NCI-H2196 treated with DMSO at 0.1 percent for 48 hours (cell line): ENCODE measurements at regions not wholly inside any gene's neighbourhood (a gene's known extent, or its start where the extent isn't known, plus 50 kb on each side); places are given as distances from the start of the nearest gene placed in this dataset.
"Not testable (repeated sequence)": the region's sequence is repeated elsewhere in the genome, so short reads cannot be mapped to it uniquely, and the experiment has no call there.

ENCODE experiments used
- DNase-seq: peaks from one replicate; lab custom pipeline; 2025; ENCODE audit not compliant: unreplicated experiment; lab: John Stamatoyannopoulos, UW

DNA sequence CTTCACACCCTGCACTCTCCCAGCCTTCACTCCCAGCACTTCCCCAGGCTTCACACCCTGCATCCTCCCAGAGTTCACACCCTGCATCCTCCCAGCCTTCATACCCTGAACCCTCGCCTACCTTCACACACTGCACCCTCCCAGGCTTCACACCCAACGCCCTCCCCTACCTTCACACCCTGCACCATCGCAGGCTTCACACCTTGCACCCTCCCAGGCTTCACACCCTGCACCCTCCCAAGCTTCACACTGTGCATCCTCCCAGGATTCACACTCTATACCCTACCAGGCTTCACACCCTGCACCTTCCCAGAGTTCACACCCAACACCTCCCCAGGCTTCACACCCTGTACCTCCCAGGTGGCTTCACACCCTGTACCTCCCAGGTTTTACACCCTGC is 448.7 kb upstream of the MYT1L start:
- DNase-seq: no peak

DNA sequence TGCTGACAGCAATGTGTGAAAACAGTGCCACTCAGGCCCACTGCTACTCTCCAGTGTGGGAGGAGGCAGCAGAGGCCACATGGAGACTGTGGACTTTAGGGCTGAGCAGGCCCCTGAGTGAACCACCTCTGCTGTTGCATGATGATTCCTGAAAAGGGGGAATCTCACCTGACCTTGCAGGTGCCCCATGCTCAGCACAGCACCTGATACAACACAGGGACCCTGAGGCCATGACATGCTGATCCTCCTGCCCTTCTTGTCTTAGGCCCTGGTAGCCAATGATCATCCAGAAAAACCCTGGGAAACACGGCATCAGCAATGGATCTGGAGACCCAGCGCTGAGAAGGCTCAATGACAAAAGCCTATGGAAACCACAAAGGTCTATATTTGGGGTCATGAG is 446.8 kb upstream of the MYT1L start:
- no peak for DNase-seq

- no peak for DNase-seq
These were observed 446.1 kb upstream of the MYT1L start for GRCh38 chr2:2777213-2777612.

DNA sequence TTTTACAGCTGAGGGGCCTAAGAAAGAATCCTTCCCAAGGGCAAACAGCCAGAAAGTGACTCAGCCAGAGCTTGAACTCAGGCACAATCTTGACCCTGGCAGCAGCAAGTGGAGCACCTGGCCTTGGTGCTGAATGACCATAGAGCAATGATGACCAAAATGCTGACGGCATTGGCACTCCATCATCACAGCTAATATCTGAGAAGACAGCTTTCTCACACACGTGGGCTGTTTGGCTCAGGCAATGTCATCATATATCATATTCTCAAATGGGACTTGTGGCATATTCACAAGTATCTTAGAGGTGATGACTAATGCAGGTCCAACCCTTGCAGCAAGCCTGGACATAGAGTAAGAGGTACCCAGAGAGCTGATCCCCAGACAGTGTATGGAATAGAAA is 443.9 kb upstream of the MYT1L start:
- DNase-seq: no peak

GRCh38 chr2:2773692-2774091 is 442.6 kb upstream of the MYT1L start:
- no peak for DNase-seq

DNA sequence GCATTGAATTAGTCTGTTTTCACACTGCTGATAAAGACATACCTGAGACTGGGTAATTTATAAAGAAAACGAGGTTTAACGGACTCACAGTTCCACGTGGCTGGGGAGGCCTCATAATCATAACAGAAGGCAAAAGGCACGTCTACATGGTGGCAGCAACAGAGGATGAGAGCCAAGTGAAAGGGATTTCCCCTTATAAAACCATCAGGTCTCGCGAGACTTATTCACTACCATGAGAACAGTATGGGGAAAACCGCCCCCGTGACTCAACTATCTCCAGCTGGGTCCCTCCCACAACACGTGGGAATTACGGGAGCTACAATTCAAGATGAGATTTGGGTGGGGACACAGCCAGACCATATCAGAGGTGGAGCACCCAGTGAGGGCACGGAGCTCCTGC is 442.0 kb upstream of the MYT1L start:
- not testable (repeated sequence) for DNase-seq

DNA sequence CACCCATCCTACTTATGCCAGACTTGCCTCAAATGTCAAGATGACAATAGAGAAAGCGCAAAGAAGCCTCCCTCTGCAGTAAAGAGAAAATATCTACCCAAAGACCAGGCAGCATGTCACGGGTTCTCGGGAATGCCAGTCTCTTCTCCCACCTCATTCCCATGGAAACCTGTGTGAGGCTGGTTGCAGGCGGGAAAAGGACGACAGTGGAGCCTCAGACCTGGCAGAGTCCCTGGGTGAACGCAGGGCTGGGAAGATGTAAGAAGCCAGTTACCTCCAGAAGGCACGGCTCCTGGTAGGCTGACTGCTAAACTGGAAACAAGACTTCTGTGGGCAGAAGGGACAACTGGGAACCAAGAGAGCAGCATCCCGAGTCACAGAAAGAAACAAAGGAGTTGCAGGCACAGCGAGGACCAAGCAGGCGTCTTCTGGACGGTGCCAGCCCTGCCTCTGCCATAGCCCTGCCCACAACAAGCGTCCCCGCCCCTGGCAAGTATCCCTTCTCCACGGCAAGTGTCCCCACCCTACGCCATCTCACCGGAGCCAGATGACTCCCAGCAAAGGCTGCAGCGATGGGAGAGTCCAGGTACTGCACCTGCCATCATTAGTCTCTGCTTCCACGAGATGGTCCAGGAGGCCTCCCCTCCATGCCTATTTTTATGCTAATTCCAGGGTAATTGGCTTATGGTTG is 440.8 kb upstream of the MYT1L start:
- DNase-seq: no peak

DNA sequence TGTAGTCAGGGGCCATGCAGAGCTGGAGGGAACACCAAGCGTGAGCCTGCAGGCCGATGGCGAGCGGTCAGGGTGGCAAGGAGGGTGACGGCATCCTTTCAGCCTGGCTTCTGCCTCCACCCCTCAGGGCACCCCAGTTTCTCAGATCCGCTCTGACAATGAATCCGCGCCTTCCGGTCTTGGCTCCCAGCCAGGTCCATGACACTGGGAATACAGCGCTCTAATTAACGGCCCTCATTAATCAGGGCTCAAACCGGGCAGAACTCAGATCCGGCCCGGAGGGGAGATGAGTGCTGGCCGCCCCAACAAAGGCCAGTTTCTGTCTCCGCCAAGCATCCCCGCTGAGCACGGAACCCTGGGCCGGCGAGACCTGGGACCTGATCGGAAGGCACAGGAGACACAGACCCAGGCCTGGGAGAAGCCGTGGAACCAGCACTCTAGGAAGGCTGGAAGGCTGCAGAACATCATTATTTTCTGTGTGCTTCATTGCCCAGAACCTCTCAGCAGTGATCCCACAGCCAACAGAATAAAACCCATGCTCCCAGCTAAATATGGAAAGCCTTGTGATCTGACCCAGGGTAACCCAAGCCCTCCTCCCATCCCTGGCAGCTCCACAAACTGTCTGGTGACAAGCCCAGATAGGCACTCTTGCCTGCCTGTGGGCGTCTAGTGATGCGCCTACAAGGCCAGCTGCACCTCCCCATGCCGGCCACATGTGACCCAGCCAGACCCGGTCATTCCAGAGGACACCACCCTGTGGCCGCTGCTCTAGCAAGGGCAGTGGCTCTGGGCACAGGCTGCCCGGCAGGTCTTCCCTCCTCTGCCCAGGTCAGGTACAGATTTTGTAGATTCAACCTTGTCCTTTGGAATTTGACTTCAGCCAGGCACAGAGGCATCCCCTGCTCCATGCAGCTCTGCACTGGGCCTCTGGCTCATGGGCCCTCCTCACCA is 438.7 kb upstream of the MYT1L start:
- DNase-seq: no peak

GRCh38 chr2:2768476-2768875 is 437.4 kb upstream of the MYT1L start:
- DNase-seq: no peak

DNA sequence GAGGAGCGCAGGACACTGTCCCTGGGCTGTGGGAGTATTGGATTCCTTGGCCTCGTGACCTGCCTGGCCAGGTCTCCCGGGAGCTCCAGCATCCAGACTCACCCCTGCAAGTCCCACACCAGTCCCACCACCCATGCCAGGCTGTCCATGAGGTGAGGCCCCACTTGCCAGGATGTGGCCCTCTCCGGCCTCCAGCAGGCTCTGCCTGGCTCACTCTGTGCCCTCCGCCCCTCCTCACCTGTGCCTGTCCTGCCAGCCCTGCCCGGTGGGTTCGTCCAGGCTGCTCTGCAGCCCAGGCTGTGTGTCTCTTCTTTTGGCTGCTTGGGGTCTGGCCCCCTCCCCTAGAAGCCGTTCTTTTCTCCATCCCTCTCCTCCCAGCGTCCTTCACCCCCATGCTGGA is 436.8 kb upstream of the MYT1L start:
- DNase-seq: no peak

GRCh38 chr2:2765839-2766495 is 434.9 kb upstream of the MYT1L start:
- no peak for DNase-seq

GRCh38 chr2:2765176-2765800 is 434.2 kb upstream of the MYT1L start:
- DNase-seq: no peak

- DNase-seq: no peak
These were observed 433.7 kb upstream of the MYT1L start for GRCh38 chr2:2764739-2765138.

DNA sequence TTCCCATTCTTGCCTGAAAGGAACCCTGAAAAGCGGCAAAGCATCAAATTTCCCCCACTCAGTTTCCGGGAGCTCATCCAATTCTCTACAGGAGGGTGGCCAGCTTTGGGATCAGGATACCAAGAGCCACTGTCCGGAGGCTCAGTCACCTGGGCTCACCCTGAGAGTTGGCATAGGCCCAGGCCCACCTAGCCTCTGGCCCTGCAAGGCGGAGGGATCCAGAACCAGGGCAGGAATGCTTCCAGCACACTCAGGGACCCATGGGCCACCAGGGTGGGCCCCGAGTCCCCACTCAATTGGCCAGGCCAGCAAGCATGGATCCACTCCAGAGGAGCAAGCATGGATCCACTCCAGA is 432.9 kb upstream of the MYT1L start:
- peak; percentile 85 for DNase-seq

- DNase-seq: peak; percentile 85
These were observed 432.4 kb upstream of the MYT1L start for GRCh38 chr2:2763351-2764000.

- no peak for DNase-seq
These were observed 431.8 kb upstream of the MYT1L start for GRCh38 chr2:2762913-2763312.

- DNase-seq: no peak
These were observed 431.3 kb upstream of the MYT1L start for GRCh38 chr2:2762166-2762908.

GRCh38 chr2:2758793-2759367 is 427.8 kb upstream of the MYT1L start:
- no peak for DNase-seq

DNA sequence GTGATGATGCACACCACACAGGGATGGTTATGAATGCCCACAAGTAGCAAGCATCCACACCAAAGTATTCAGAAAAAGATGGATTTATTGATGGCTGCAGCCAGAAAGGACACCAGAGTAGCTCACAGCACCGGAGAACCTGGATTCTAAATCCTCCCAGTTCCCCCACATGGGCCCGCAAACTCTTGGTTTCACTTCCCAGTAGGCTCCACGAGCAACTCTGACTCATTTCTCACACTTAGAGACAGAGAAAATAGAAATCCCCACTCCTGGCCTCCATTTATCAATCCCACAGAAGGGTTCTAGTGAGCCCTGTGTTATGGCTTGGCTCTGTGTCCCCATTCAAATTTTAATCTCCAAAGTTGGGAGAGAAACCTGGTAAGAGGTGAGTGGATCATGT is 426.7 kb upstream of the MYT1L start:
- DNase-seq: no peak

GRCh38 chr2:2756886-2757285 is 425.8 kb upstream of the MYT1L start:
- DNase-seq: no peak
